CD4-positive, alpha-beta T cell treated with Interleukin-4 for 4 hours (primary cell): ENCODE measurements at regions not wholly inside any gene's neighbourhood (a gene's known extent, or its start where the extent isn't known, plus 50 kb on each side); places are given as distances from the start of the nearest gene placed in this dataset.
"Not testable (repeated sequence)": the region's sequence is repeated elsewhere in the genome, so short reads cannot be mapped to it uniquely, and the experiment has no call there.

Experiments used
- DNase-seq: peaks from one replicate; pipeline ENCODE4 v3.0.0-alpha.2; 2020

DNA sequence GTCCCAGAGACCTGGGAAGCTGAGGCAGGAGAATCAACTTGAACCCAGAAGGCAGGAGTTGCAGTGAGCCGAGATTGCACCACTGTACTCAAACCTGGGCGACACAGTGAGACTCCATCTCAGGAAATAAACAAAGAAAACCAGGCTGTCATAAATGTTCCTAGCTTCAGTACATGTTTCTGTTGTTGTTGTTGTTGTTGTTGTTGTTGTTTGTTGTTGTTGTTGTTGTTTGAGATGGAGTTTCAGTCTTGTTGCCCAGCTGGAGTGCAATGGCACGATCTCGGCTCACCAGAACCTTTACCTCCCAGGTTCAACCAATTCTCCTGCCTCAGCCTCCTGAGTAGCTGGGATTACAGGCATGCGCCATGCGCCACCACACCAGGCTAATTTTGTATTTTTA lies 452.5 kb downstream of the HS3ST3B1 start:
- DNase-seq, result no peak

DNA sequence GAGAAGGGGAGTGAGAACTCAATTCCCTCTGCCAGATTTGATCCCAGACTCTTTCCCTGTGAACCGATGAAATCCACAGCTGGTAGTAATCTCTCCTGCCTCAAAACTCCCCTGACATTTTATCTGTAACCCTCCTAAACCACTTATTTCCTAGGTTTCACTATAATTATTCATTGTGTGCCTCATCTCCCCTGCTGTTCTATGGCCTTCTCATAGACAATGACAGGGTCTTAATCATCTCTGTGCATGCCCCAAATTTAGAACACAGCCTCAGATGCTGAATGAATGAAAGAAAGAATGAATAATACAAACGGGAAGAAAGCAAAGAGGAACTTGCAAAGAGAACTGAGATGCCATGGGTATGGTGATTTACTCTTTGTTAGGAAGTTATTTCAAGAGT lies 451.1 kb downstream of the HS3ST3B1 start:
- no peak for DNase-seq

DNA sequence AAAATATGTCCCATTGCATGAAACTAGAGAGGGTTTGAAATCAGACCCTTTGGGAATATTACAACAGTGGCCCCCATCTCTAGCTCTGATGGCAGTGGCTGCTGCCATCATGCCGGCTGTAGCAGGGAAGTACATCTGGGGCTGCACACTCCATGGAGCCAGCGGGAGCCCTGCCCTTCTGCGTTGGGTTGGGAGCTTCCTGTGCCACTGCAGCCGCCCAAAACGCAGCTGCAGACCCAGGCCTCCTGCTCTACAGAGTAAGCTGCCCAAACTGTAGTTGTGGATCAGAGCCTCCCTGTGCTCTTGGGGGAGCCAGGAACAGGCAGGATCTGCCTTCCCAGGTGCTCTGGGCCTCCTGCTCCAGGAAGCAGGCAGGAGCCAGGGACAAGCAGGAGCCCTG lies 450.0 kb downstream of the HS3ST3B1 start:
- no peak for DNase-seq

DNA sequence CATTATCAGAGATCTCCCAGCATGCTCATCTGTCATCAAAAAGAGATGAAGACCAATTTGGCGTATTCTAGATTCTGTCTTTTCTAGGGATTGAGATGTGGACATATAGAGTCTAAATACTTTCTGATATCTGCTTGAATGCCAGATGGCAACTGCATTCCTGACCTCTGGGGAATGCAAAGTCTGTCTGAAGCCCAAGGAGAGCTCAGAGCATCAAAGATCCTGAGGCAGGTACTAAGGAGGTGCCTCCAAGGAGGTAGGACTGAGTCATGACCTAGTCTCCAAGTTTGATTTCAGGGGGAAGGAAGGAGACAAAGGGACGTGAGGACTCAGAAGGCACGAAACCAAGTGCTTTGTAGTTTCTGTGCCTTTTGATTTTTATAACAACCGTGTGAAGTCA lies 448.4 kb downstream of the HS3ST3B1 start:
- DNase-seq, result no peak

DNA sequence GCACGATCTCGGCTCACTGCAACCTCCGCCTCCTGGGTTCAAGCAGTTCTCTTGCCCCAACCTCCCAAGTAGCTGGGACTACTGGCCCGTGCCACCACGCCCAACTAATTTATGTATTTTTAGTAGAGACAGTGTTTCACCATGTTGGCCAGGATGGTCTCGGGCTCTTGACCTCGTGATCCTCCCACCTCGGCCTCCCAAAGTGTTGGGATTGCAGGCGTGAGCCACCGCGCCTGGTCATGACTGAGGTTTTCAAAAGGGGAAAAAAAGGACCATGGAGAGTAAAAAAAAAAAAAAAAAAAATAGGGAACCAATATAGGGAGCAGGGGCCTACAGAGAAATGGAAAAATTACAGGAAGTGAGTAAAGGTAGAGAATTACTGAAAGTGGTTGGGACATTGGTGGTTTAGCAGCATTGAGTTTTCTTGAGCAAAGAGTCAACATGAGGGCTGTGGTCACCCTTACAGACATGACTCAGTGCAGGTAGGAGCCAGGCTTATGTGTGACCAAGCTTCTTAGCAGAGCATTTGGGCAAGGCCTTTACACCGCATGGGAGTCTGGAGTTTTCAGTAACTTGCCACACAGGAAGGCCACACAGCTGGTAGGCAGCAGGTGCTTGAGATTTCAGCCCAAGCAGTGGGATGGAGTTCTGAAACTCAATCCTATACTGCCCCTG lies 447.3 kb downstream of the HS3ST3B1 start:
- no peak for DNase-seq

DNA sequence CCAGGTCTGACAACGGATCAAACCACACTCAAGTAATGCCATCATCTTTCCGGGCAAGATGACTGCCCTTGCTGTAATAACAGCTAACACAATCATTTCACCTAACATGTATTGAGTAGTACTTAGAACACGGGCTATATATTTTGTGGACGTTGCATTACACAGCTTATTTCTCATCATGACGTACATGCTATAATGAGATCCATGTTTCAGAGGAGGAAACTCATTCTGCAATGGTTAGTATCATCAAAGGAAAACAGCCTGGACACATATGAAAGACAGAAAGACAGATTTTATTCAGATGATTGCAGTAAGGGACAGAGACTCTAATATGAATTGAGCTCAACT lies 446.7 kb downstream of the HS3ST3B1 start:
- no peak for DNase-seq

DNA sequence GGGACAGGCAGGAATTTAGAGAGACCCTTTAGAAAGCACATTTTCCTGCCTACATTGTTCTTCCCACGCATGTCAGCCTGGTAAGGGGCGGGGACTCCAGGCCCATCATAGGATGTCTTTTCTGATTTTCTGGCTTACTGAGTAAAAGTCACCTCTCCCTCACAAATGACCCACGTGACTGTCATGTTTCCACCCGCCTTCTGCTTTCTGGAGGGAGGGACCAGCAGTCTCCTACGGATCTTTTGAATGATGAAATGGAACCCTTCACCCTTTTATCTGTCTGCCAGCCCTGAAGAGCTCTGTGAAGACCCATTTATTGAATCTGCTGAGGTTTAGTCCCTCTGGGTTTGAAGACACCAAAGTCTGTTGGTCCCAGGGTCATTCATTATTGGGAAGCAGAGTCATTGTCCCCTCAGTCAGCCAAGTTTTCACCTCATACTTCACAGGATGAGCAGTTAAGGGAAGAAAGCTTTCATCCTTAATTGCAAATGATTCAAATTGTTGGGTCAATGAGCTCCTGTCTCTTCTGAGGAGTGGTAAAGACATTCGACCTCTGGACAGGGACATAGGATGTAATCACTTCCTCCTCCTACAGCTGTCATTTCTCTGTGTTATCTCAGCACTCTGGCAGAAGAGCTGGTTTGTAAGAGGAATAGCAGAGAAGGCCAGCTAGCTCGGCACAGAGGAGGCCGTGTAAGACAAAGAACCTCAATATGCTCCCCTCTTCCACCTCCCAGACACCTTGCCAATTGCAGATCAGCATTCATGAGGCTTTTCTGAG lies 446.1 kb downstream of the HS3ST3B1 start:
- no peak for DNase-seq

DNA sequence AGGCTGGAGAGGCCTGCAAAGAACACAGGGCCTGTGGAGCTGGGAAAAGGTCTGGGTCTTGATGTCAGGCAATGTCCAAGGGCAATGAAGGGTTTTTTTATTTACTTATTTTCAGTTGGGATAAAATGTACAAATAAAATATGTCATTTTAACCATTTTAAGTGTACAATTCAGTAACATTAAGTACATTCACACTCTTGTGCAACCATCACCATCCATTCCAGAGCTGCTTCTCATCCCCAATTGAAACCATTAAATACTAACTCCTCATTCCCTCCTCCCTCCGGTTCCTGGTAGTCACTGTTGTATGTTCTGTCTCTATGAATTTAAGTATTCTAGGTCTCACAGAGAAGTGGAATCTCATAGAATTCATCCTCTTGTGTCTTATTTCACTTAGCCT lies 444.7 kb downstream of the HS3ST3B1 start:
- no peak for DNase-seq

DNA sequence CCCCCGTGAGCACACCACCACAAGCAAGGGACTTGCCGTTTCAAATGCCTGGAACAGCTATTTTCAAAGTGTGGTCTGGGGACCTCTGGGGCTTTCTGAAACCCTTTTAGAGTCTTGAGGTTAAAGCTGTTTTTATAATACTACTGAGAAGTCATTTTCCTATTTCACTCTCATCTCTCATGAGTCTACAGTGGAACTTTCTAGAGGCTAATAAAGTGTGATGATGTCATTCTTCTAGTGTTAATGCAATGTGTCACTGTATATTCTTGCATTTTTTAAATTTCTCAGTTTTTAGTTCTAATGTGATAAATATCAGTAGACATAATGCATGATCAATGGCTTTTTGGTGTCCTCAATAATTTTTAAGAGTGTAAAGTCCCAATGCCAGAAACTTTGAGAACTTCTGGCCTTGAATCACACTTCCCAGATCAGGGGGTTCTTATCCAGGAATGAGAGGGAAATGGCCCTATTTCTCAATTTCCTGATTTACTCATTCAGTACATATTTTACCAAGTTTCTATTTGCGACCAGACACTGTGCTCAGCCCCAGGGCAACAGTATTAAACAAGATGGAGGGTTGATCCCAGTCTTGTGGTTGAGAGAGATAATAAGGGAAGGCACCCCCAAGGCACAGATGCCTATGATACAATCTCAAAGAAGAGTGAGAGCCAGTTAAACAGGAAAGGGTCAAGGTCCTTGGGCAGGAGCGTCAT lies 444.0 kb downstream of the HS3ST3B1 start:
- DNase-seq, result no peak

DNA sequence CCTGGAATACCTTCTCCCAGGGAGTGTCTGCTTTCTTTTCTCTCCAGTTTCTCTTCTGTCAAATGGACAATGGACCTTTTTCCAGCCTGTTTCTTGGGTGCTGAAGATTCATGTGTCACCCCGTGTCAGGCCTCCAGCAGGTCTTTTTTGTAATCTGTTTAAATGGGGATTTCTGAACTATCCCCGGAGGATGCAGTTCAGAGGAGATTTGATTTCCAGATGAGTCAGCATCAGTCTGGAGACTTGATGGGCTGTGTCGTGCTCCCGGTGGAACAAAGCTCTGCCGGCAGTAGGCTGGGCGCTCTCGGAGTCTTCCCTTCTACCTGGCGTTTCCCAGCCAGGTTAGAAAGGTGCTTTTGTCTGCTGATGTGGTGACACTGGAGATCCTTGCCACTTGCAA lies 440.6 kb downstream of the HS3ST3B1 start:
- DNase-seq, result no peak

DNA sequence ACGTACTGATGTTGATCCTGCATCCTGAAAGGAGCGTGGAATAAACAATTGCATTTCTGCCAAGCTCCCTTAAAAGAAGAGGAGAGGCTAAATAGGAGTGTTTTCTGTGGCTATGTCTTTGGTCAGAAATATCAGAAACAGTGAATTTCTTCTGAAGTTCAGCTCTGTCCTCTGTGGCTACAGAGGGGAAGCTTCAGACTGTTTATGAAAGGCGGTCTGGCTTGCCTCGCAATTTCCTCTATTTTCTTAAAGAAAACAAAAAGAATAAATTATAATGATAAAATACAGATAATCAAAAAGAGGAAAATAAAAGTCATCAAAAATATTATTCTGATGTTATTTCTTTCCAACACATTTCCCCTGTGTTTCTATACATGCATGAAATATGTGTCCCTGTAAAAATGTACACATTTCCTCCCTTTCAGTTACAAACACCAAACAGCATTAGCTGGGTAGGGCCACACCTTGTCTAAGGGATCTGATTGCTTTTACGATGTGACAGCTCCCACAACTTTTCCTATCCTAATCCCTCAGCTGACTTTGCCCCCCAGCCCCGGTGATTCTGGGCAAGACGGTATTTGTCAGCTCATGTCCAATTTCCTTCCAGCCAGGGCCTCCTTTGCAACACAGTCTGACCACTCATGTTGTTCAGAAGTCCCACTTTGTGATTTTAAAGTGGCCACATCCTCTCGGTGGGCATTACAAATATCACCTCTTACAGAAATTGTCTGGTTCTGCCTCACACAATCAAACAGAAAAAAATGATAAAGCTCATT lies 439.0 kb downstream of the HS3ST3B1 start:
- no peak for DNase-seq

DNA sequence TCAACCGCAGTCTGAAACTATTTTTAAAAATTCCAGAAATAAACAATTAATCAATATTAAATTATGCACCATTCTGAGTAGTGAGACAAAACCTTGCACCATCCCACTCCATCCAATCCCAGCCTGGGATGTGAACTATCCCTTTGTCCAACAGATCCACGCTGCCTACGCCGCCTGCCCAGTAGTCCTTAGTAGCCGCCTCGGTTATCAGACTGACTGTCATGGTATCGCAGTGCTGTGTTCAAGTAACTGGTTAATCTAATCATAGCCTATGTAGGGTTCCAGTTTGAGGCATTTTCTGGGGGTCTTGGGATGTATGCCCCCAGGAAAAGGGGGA lies 437.7 kb downstream of the HS3ST3B1 start:
- DNase-seq, result no peak

DNA sequence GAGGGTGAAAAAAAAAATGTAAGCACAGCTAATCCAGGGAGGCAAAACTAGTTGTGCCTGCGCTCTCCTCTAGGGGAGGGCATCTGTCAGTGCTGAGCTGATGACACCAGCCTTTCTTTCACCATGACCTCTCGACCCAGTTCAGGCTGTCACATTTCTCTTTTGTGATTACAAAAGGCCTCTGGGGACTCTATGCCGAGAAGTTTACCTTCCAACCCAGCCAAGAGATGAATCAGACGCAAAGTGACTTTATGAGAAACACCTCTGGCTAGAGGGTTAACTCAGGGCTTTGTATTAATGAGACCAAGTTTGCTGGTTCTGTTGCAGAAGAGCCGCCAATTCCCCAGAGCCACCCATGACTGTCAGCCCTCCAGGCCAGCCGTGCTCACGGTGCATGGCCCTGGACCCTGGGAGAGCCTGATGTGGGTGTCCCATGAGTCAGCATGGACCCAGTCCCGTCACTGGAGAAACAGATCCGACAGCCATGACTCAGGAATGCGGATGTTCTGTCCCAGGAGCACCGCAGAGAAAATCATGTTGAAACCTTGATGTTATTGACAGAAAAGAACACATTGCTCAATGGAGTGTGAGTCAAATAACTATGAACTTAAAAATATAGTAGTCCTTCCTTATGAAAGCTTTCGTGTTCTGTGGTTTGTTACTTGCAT lies 437.2 kb downstream of the HS3ST3B1 start:
- DNase-seq, result no peak

DNA sequence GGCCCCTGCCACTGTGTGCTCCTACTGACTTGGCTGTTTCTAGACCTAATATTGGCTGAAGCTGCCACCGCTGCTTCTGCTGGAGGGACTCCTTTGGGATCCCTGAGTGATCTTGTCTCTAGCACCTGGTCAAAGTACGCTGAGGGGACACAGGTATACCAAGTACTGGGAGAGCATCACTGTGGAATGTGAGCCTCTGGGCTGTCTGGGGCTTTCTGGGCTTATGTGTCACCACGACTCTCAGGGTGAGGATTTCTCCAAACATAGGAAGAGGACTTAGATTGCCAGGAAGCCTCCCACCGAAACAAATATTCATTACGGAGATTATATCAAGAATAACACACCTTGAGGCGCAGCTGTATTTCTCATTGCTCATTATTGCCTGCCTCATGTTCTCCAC lies 435.8 kb downstream of the HS3ST3B1 start:
- DNase-seq, result no peak

DNA sequence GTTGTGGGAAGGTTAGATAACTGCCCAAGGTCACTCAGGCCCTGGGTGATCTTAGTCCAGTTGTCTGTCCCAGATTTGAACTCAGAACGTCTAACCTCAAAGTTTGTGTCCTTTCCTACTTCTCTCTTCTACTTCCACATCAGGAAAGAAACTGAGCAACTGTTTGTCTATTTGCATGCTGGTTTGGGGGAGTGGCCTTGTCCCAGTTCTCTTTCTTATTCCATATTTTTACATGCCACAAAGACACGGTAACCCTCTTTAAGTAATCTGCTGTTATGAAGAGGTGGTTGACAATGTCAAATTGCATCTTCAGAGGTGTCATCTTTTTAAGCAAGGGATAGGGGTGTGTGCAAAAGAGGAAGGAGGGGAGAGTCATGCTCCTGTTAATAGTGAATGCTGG lies 432.5 kb downstream of the HS3ST3B1 start:
- DNase-seq, result no peak

DNA sequence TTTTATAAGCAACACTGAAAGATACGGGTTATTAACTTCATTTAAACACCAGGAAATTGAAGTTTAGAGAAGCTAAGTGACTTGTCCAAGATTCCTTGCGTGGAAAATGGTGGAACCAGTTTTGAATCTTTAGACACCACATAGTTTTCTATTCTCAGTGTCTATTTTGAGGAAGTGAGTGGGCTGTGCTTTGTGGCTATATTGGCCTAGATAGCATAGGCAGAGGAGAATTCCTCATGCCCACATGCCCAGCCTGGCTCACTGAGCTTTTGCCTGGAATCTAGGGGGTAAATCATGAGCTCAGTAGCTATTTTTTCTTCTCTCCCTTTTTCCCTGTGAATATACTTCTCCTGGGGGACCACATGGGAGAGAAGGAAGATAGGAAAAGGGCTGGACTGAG lies 431.3 kb downstream of the HS3ST3B1 start:
- no peak for DNase-seq

DNA sequence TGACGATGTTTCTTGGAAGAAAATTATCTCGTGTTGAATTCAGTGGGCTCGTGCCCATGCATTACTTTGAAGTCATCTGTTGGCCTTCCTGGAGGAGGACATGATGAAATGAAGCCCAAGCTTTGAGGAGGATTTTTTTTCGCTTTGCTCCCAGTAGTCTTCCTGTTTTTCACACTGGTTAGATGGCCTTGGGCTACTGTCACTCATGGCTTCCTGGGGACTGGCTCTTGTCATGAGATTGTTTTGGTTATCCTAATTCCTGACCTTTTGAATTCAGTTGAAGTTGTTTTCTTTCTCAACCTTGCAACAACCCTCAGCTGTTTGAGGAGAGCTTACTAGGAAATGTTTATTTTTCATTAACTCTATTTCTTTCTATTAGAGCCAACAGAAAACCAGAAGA lies 430.7 kb downstream of the HS3ST3B1 start:
- no peak for DNase-seq

DNA sequence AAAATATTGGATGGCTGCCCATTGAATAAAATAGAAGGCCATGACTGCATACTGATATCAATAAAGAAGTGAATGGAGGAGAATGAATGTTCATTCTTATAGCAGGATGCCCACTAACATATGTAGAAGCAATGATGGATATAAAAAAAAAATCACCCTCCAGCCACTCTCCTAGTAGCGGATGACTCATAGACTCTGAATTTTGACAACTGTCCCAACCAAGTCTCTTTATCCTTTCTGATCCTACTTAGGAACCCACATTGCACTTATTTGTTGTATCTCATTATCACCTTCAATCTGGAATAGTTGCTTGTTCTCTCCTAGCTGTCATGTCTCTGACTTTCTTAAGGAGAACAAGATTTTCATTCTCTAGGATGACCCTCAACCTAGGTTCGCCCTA lies 429.9 kb downstream of the HS3ST3B1 start:
- no peak for DNase-seq

DNA sequence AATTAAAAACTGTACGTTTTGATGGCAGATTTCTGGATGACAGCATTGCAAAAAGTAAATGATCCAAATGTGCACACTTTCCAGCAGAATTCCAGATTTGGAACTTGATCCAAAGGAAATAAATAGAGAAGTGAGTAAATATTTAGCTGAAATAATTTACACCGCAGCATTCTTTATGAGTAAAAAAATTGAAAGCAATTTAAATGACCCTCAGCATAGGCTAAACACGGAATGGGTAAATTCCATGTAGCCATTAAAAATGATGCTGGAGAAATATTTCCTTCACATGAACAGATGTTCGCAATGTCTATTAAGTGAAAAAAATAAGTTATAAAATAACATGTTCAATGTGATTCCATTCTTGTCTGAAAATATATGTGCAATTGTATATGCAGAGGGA lies 424.8 kb downstream of the HS3ST3B1 start:
- DNase-seq, result no peak

DNA sequence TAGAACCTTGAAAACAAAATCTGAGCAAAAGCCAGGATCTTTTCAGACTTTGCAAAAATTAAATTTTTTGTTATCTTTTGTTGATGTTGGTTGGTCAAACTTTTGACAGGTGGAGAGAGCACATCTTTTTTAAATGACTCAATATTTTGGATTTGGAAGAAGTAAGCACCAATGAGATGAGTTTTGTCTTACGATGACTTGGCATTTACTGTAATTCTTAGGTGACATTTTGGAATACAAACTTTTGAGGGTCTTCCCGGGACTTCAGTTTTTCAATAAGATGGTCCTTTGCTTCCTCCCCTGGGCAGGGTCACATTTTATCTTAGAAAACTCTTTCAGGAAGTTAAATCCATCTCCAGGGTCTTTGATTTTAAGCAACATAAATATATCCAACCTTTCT lies 423.9 kb downstream of the HS3ST3B1 start:
- DNase-seq, result no peak

DNA sequence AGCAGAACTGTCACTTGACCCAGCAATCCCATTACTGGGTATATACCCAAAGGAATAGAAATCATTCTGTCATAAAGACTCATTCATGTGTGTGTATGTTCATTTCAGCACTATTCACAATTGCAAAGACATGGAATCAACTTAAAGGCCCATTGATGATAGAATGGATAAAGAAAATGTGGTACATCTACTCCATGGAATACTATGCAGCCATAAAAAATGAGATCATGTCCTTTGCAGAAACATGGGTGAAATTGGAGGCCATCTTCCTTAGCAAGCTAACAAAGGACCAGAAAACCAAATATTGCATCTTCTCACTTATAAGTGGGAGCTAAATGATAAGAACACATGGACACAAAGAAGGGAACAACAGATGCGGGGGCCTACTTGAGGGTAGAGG lies 422.5 kb downstream of the HS3ST3B1 start:
- DNase-seq, result not testable (repeated sequence)

DNA sequence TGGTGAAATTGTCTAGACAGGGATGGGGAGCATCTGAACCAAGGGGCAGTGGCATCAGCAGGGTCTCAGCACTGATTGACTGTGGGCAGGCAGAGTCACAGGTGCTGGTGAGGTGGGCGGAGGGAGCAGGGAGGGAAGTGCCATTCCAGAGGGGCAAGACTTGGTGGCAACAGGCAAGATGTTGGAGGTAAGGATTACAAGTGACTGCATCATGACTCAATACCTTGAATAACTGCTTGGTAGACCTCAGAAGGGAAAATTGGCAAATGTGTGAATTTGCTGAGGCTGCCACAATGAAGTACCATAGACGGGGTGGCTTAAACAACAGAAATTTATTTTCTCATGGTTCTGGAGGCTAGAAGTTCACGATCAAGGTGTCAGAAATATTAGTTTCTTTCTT lies 419.1 kb downstream of the HS3ST3B1 start:
- no peak for DNase-seq

DNA sequence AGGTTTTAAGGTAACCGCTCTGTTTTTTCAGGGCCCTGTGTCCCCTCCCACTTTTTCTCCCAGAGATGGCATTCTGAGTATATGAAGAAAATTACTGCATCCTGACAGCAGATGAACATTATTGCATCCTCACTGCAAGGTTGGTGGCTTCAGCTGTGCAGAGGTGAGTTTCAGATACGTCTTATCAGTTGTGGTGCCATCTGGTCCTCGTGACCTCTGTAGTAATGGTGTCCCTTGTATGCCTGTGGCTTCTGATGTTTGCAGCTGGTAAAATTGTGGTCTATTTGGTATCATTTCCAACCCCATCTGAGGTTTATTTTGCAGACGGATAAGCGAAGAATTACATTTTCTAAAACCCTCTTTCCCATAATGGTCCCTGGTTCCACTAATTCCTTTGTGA lies 417.0 kb downstream of the HS3ST3B1 start:
- no peak for DNase-seq
